HG02678 (cell line): ENCODE measurements at regions not wholly inside any gene's neighbourhood (a gene's known extent, or its start where the extent isn't known, plus 50 kb on each side); places are given as distances from the start of the nearest gene placed in this dataset.
A peak's percentile ranks its signal among the peaks of the same experiment; 100 is the strongest.

Source experiments
- ATAC-seq: cut with Tn5 transposase; IDR thresholded peaks from one replicate; pipeline ENCODE4 v1.9.1; 2021; ENCODE audit warnings: mild to moderate bottlenecking, moderate library complexity; ENCODE audit not compliant: unreplicated experiment

DNA sequence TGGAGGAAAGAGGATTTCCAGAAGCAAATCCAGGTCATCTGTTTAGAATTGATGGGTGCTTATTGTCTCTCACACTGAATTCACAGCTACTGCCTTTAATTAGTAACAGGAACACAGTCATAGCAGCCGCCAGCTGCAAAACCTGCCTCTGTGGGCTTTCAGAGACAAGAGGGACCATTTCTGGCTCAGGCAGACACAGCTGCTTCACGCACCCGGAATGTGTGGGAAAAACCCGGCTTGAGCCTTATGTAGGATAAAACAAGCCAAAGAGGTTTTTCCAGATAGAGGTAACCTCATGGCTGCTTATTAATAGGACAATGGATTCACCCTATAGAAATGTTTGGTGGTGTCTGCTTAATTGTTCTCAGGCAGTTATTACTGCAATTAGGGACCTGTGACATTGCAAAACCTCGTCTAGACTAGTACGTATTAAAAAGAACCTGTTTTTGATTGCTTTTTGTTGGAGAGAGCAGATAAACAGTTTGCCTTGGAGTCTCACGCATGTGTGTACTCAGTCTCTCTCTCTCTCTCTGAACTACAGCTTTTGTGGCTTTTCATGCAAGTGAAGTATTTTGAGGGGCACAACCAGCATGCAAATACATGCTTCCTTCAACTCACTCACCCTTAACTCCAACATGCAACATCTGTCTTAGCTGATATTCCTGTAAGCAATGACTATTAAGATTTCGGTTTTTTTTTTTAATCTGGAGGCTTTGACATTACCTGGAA, 302.7 kb downstream of the PLK2 start:
- ATAC-seq, result peak; percentile 62

DNA sequence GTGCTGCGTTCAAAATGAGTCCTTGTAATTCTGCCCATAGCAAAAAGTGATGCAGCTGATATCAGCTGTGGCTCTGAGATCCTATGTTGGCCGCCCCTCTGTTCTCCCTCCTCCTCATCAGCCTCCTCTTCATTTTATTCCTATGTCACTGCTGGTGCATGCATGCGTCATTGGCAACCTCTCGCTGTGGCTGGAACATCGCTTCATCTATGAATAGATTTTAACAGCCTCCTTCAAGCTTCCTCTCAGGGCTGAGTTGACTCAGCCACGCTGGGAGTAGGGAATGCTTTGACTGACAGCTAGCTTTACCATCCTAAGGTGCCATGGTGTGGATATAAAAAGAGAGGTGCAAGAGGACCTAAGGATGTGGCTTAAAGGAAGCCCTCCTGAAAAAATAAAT, 303.5 kb downstream of the PLK2 start:
- ATAC-seq, result no peak

DNA sequence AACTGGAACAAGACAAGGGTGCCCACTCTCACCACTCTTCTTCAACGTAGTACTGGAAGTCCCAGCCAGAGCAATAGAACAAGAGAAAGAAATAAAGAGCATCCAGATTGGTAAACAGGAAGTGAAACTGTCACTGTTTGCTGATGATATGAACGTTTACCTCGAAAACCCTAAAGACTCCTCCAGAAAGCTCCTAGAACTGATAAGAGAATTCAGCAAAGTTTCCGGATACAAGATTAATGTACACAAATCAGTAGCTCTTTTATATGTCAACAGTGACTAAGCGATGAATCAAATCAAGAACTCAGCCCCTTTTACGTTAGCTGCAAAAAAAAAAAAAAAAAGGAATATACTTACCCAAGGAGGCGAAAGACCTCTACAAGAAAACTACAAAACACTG, 306.6 kb downstream of the PLK2 start:
- ATAC-seq, result no peak

DNA sequence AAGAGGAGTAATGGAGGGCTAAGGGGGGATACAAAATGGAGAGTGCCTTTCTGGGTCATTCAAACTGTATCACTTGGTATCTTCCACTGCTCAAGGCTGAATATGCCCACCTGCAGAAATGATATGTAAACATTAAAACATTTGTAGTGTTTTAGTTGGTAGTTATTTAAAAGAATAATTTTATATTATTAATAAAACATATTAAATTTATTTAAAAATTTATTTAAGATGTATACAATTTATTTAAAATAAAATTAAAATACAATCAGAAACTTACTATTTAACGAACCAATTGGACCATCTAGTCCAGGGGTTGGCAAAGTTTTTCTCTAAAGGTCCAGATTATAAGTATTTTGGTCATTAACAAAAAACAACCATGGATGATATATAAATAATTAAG, 308.5 kb downstream of the PLK2 start:
- no peak for ATAC-seq

DNA sequence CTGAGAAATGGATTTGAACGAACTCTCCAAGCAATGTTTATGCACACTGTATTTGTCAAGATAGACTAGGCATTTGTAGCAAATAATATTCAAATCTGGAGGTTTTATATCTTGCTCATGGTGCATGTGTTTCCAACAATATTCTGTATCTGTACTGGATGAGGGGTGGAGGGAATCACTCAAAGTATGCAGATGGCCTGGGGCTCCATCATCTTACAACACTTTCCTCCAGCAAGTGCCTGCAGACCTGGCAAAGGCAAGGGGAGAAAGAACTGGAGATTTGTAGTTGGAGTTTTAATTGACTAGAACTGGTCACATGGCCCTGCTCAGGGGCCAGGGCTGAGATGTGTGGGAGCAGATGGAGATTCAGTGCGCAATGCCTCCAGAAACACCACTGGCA, 309.0 kb downstream of the PLK2 start:
- no peak for ATAC-seq

DNA sequence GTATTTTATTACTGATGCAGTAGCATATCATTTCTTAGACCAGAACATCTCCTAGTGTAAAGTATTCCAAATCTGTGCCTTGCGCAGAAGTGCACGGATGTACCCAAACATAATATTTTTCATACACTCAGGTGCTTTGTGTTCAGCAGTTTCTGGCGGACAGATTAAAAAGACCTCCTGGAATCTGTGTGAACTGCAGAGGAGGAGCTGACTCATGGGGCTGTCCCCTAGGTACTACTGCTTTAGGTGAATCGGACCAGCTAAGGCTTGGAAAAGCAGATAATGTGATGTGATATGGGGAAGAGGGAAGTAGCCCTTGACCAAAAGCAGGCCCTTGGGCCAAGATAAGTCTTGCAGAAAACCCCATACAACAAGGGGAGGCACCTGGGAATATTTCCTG, 310.1 kb downstream of the PLK2 start:
- no peak for ATAC-seq

DNA sequence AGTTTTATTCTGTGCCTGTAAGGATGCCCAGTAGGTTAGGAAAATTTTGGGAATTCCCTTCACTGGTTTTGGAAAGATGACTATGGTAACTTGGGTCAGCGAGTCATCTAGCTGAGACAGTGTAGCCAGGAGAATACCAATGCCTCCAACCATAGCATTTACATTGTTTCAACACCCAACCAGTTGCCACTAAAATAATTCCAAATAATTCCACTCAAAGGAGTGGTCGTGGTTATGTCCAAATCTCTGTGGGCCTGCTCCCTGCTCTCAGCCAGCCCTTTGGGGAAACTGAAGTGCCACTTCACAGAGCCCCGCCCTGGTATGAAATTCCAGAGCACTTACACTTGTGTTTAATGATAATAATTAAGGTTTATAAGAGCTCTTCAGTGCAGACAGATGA, 310.5 kb downstream of the PLK2 start:
- no peak for ATAC-seq

DNA sequence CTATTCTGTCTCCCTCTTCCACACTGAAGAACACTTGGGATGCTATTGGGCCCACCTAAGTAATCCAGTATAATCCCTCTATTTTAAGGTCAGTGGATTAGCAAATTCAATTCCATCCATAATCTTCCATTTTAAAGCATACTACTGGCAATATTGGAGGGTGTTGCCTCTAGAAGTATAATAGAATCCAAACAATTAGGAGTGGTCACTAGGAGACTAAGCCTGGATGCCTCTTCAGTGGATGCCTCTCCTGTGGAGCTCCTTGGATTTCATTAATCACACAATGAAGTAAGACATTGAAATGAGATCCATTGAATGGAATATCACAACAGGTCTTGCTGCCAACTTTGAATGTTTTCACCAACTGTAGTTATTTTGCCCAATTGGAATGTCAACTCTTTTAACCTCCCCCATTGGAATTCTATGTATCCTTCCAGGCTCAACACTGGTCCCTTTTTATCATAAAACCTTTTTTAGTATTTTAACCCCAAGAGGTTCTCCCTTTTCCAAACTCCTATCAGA, 311.6 kb downstream of the PLK2 start:
- no peak for ATAC-seq

DNA sequence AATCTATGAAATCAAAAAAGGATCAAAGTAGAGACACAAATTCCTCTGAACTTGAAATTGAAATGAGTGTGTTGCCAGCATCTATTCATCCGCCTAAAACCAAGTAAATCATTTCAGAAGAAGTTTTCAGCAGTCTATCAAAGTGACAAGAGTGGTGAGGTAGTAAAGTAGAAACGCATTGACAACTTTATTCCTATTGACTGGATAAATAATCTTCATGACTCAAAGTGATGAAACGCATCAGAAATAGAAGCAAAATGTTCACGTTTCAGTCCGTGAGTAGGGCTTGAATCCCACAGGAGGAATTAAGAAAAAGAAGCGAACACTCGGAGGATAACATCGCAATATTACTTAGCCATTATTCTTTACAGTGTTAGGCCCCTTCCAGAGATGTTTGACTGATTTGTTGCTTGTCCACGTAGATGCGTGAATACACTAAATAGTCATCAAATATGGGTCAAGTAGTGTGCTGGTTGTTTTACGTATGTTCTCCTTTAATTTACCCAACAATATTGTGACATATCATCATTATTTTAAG, 314.4 kb downstream of the PLK2 start:
- no peak for ATAC-seq

DNA sequence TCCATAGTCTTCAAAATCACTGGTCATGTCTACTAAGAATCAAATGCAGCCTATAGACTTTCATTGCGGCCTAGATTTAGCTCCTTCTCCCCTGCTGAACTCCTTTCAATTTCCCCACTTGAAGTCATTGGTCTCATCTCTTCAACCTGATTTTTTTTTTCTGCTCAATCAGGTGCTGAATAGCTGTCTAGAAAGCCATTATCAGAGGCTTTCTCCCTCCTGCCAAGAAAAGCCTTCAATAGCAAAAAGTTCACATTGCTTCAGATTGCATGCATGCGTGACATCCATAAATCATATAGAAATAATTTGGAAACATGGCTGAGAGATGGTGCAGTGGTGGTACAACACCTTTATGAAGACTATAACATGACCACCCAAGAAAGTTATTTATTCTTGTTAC, 316.2 kb downstream of the PLK2 start:
- no peak for ATAC-seq

DNA sequence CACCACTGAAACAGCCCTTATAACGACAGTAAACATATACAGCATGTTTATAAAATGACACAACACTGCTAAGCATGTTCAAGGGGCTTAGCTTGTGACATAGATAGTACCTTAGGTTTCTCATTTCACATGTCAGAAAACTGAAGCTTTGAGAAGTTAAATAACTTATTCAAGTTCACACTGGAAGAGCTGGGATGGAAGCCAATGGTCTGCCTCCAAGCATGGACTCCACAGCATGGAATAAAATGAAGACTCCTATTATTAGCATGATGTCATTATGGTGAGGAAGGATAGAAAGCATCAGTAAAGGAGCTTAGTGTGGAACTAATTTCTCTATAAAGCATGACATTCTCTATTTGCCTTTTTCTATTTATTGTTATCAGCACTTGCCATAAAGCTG, 316.7 kb downstream of the PLK2 start:
- no peak for ATAC-seq

DNA sequence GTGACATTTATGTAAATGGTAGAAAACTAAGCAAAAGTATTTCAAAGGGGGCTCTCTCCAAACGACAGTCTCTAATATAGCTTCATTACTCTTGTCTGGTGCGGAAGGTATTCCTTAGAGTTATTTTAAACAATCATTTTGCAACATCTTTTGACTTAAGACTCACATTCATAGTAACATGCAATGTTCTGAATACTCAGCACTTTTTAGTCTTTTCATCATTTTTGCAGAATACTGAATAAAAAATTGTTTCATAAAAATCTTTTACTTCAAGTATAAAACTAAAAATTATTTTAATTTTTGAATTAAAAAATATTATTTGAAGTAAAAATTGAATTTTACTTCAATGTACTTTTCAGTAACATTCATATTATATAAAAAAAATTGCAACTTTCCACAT, 321.1 kb downstream of the PLK2 start:
- ATAC-seq, result no peak

DNA sequence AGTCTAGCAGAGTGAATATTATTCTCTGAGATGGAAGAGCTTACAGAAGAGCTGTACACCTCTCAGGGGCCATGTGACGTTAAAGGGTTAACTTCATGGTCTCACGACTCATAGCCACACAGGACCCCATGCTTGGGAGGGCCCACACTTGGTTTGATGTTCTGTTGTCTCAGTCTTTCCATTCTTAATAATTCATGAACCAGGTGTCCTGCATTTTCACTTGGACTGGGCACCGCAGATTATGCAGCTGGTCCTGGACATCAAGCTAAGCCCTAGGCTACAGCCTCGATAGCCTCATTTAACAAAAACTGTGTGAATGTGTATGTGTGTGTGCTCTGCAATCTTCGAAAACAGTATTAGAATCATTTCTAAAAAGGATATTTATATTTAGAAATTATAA, 323.5 kb downstream of the PLK2 start:
- no peak for ATAC-seq

DNA sequence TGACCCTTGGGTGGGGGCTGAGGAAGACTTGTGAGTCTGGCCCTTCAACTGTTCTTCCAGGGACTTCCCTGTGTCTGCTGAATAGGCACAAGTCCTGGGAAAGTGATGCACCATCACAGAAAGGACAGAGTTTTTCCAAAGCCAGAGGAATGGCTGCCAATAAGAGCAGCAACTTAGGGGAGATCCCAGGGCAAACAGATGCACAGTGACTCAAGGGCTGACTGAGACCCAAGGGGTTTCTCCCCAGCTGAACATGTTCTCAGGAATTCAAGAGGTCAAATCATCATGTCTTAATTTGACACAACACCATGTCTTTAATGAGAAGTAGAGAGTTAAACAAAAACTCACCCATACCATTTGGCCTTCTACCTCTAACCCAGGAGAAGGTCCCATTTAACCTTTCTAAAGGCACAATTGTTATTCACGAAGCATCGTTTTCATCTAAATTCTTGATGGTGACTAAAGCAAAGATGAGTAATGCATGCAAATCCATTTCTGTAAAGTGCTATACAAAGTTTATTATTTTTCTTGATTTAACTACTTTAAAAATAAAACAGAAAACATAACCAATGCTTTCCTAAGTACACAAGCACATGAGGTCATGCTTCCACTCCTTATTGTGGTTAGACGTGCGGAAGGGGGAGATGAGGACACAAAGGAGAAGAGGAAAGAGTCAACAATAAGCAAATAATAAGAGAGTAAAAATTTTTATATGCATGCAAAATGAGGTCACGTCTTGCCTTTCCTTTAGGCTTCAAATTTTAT, 324.1 kb downstream of the PLK2 start:
- no peak for ATAC-seq

DNA sequence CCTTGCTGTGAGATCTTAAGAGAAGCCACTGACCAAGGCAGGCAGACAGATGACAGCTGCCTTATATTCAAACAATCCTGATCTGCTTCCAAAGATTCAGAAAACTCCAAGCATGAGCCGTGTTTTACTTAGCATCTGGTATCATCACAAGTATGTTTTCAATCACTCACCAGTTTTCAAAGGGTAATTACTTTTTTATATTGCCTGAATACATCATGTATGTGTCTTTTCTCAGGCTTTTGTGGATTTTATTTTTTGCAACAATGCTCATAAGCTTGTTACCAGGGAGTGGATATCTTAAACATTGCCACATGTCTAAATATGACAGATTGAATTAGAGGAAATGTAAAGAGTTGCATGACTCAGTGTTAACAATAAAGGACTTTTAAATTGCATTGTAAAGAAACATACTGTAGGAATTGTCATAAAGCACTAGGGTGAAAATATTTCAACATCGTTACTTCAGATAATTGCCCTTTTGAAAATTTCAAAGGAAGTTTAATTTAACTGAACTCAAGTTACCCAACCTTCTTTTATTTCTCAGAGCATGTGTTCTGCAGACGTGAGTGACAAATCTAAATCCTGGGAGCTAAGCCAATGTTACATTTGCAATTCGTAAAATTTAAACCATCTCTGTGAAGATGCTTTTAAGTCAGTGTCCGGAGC, 326.1 kb downstream of the PLK2 start:
- ATAC-seq, result no peak

DNA sequence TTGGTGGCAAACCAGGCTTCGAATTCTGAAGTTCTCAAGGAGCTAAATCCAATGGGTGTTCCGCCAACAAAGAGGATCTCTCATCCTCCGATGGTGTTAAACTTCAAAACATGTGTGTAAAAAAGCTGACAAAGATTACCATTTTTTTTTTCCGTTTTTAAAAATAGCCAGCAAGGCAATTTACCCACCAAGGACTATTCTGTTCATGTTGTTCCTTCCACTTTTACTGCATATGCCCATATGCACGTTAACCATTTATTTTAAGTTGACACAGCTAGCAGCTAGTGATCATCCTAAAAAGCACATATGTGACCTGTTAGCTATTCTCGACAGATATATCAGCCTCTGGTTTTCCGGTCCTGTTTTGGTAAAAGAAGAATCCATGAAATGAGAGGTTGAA, 326.7 kb downstream of the PLK2 start:
- ATAC-seq, result no peak

DNA sequence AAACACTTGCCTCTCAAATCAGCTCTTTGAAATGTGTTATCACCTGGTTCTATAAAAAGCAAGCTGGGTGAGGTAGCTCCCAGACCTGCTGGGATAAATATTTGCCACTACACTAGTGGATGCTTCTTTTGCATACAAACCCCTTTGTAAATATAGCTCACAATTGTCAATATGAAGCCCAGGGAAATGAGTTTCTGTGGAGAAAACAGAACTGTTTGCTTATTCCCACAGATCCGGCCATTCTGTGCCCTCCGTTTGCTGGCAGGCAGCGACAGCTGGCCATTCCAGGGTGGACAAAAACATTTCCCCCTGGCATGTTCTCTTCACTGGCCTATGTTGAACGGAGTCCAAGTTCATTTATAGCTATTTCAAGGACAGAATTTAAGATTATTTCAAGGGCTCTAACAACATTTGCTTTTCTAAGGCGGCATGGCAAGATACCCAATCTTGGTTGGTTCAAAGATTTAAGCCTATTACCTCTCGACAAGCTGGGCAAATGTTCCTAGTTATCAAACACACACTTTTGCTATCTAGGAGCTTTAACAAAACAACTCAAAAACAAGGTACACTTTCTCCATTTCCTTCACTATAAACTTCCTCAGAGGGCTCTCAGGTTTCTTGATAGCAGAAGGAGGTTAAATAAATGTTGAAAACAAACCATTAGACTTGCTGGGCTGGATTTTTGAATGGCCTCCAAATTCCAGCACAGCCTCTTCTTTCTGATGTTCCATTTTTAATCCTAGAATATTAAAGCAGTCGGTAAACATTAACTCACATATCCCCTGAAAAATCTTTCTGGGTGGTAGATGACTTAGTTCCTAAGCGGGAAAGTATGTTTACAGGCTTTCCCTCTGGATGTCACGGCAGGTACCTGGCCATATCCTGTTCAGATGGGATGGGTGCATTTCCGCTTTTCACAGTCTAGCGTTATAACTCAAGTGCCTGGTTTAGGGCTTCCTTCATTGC, 332.3 kb downstream of the PLK2 start:
- no peak for ATAC-seq

DNA sequence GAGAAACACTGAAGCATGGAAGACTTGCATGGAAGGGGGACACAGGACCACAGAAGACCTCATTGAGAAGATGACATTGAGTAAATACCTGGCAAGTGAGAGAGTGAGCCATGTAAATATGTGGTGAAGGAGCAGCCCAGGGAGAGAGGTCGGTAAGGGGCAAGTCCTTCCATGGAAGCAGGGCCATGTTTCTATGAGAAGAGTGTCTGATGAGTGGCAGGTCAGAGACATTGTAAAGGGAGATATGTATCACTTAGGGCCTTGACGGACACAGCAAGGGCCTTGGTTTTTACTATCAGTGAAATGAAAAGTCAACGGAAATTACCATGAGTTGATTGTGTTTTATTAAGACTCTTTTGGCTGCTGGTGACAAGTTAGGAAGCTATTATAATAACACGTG, 336.4 kb downstream of the PLK2 start:
- no peak for ATAC-seq

DNA sequence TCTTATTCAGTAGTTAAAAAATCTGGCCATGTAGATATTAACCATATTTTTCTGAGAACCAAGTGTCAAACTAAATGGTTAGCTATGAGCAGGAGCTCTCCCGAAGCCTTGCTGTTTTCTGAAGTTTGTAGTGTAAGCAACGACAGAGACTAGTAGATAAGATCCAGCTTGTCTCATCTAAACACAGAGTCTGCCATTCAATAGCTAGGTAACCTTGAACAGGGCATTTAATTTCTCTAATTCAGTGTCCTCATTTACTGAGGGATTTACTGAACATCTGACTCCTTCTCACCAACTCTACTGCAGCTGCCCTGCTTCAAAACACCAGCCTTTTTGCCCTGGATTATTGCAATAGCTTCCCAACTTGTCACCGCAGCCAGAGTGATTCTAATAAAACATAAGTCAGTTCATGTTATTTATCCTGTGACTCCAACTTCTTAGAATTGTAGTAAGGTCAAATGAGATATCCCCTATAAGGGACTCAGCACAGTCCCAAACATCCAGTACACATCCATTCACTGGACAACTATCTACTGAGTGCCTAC, 337.0 kb downstream of the PLK2 start:
- no peak for ATAC-seq

DNA sequence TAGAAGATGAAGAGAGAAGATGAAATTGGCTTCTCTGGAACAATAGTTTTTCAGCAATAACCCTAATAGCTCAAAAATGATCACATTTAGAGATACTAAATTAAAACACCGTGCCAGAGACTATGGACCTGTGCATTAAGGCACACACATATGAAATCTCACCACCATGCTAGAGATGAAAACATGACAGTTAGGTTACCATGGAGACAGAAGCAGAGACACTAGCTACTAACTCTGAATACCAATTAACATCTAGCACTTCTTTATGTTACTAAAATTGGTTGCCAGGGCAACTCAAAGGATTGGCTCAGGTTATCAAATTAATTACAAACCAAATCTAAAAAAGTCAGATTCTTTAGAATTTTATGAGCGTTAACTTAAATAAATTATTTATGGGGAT, 337.7 kb downstream of the PLK2 start:
- ATAC-seq, result no peak
